MM.1S (cell line): ENCODE measurements at regions not wholly inside any gene's neighbourhood (a gene's known extent, or its start where the extent isn't known, plus 50 kb on each side); places are given as distances from the start of the nearest gene placed in this dataset.

Source experiments
- CTCF ChIP-seq: fragments of 300-600 bp; sonication (generic); IDR thresholded peaks from 2 replicates; pipeline ENCODE4 v1.5.1; 2016; ENCODE audit warnings: antibody characterized with exemption, low read length, mixed read lengths
- EZH2 ChIP-seq: fragments of 300-600 bp; sonication (generic); optimal IDR thresholded peaks from 2 replicates; pipeline ENCODE3; 2017; ENCODE audit warnings: low read depth, mild to moderate bottlenecking, antibody characterized with exemption, low read length, mixed read lengths

- TF ChIP-seq CTCF (no peak), EZH2 (no peak)
These were observed 669.8 kb upstream of the ARPP21 start for GRCh38 chr3:34969513-34969912.
